ENCODE measurements at regions not wholly inside any gene's neighbourhood (a gene's known extent, or its start where the extent isn't known, plus 50 kb on each side); places are given as distances from the start of the nearest gene placed in this dataset.

DNA sequence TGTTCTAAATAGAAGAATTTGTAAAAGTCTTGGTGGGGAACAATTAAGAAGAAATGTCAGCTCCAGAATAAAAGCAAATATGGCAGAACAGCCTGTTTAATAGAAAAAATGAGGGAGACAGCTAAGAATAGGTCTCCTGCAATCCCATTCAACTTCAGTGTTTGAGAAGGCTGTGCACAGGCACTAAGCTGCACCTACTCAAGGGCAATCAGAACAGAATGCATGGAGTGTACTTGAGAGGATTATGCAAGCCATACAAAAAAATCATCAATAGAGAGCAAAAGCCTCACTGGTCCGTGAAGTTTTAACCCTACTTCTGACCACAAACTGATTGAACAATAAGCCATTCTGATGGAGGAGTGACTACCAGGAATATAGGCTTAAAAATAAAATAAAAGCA, 690.7 kb upstream of the PCDH15 start:
- WGBS, 2 donors, result 59 to 81% methylated on average over 1 of the region's 1 CpG
- H3K36me3 ChIP-seq (ENCODE audit: control insufficient read depth in 4 of 4, insufficient read depth in 4 of 4, low read length in 4 of 4), result no peaks in the 10 kb centered on the region
- peak; percentile 47 for ATAC-seq (ENCODE audit: insufficient read depth, low FRiP score)

DNA sequence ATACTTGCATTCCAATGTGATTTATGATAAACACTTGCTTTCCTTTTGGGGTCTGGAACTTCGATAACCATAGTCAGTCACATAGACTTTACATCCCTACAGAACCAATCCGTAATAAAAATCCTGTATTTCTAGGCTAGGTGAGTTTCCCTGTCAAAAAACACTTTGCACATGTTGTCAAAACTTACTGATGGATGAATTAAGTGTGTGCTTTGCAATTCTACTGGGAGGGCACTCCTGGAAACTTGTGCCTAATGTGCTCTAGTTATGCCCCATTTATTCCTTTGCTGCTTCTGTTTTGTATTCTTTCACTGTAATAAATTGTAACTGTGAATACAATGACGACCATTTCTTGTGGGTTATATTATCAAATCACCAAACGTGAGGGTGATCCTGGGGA, 684.8 kb upstream of the PCDH15 start:
- Histone ChIP-seq H3K9me3 (ENCODE audit: control insufficient read depth in 4 of 4, insufficient read depth in 3 of 4, low read length in 3 of 4) (no peaks in the 10 kb centered on the region), H3K36me3 (ENCODE audit: control insufficient read depth in 4 of 4, insufficient read depth in 4 of 4, low read length in 4 of 4) (no peaks in the 10 kb centered on the region), H3K27me3 (ENCODE audit: control insufficient read depth in 3 of 3, insufficient read depth in 3 of 3, low read length in 2 of 3) (no peaks in the 10 kb centered on the region), H3K27ac (ENCODE audit: low read depth in 1 of 2, low read length in 1 of 2) (no peak overlapping the region), H3K4me1 (ENCODE audit: control insufficient read depth in 5 of 5, insufficient read depth in 5 of 5, low read length in 5 of 5) (no peaks in the 10 kb centered on the region), H3K4me3 (no peak overlapping the region), H3K9ac (ENCODE audit: insufficient read depth in 1 of 2, low read length in 2 of 2) (no peak overlapping the region)
- WGBS, 2 donors, result 74 to 79% methylated on average over 4 of the region's 4 CpGs
- ATAC-seq (ENCODE audit: insufficient read depth, low FRiP score), result no peak
- no peak for DNase-seq
- TF ChIP-seq, protein P1, sequence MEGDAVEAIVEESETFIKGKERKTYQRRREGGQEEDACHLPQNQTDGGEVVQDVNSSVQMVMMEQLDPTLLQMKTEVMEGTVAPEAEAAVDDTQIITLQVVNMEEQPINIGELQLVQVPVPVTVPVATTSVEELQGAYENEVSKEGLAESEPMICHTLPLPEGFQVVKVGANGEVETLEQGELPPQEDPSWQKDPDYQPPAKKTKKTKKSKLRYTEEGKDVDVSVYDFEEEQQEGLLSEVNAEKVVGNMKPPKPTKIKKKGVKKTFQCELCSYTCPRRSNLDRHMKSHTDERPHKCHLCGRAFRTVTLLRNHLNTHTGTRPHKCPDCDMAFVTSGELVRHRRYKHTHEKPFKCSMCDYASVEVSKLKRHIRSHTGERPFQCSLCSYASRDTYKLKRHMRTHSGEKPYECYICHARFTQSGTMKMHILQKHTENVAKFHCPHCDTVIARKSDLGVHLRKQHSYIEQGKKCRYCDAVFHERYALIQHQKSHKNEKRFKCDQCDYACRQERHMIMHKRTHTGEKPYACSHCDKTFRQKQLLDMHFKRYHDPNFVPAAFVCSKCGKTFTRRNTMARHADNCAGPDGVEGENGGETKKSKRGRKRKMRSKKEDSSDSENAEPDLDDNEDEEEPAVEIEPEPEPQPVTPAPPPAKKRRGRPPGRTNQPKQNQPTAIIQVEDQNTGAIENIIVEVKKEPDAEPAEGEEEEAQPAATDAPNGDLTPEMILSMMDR (IDR thresholded peaks at IDR 0.05; ENCODE audit: control extremely low read depth, extremely low read depth), result no peak

More for the DNA sequence above, 690.7 kb upstream of the PCDH15 start:
- Histone ChIP-seq H3K9me3 (ENCODE audit: control insufficient read depth in 4 of 4, insufficient read depth in 3 of 4, low read length in 3 of 4) (no peaks in the 10 kb centered on the region), H3K27ac (ENCODE audit: low read depth in 1 of 2, low read length in 1 of 2) (no peak overlapping the region), H3K4me3 (no peak overlapping the region), H3K9ac (ENCODE audit: insufficient read depth in 1 of 2, low read length in 2 of 2) (no peak overlapping the region), H3K4me1 (ENCODE audit: control insufficient read depth in 5 of 5, insufficient read depth in 5 of 5, low read length in 5 of 5) (no peaks in the 10 kb centered on the region), H3K27me3 (ENCODE audit: control insufficient read depth in 3 of 3, insufficient read depth in 3 of 3, low read length in 2 of 3) (no peaks in the 10 kb centered on the region)
- TF ChIP-seq, protein P1 (IDR thresholded peaks at IDR 0.05; ENCODE audit: control extremely low read depth, extremely low read depth), result no peak
- peak in 2 of 3 donors; percentile 9 to 15 for DNase-seq

DNA sequence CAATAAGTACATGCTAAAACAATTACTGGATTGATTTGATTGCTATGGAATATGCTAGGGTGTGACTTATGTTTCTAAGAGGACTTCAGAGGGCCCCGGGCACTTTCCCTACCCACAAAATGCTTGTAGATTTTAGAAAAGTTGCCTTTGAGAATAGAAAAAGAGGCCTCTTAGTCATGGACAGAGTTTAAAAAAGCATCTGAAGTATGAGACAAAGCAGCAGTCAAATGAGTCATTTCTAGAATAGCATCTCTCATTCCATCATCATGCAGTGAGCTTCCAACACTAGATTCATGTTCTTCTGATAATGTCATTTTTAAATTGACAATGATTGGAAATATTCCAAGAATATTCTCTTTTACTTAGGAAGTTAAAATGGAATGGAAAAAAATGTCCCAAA, 675.1 kb upstream of the PCDH15 start:
- 88 to 92% methylated on average over 1 of the region's 1 CpG for WGBS, 2 donors
- Histone ChIP-seq H3K9ac (ENCODE audit: insufficient read depth in 1 of 2, low read length in 2 of 2) (no peak overlapping the region), H3K4me1 (ENCODE audit: control insufficient read depth in 5 of 5, insufficient read depth in 5 of 5, low read length in 5 of 5) (no peaks in the 10 kb centered on the region), H3K36me3 (ENCODE audit: control insufficient read depth in 4 of 4, insufficient read depth in 4 of 4, low read length in 4 of 4) (no peaks in the 10 kb centered on the region), H3K9me3 (ENCODE audit: control insufficient read depth in 4 of 4, insufficient read depth in 3 of 4, low read length in 3 of 4) (no peaks in the 10 kb centered on the region), H3K27me3 (ENCODE audit: control insufficient read depth in 3 of 3, insufficient read depth in 3 of 3, low read length in 2 of 3) (no peaks in the 10 kb centered on the region), H3K27ac (ENCODE audit: low read depth in 1 of 2, low read length in 1 of 2) (no peak overlapping the region), H3K4me3 (no peak overlapping the region)
- ATAC-seq (ENCODE audit: insufficient read depth, low FRiP score), result no peak
- TF ChIP-seq, protein P1 (IDR thresholded peaks at IDR 0.05; ENCODE audit: control extremely low read depth, extremely low read depth), result no peak
- DNase-seq, result no peak

DNA sequence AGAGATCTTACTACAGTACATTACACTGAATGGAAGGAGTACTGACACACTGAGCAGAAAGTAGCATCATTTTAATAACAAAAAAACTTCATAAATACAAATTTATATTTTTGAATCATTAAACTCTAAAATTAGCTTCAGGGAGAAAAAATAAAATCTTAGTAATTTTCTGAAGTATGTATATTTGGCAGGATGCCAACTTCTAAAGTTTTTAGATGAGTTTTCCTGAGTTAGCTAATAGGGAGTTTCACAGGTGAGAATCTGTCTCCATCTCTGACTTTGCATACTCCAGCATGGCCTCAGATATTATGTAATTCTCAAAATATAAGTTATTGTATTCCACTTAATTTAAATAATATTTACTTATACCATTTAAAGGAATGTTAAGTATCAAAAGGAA, 673.2 kb upstream of the PCDH15 start:
- Histone ChIP-seq H3K36me3 (ENCODE audit: control insufficient read depth in 4 of 4, insufficient read depth in 4 of 4, low read length in 4 of 4) (no peaks in the 10 kb centered on the region), H3K9me3 (ENCODE audit: control insufficient read depth in 4 of 4, insufficient read depth in 3 of 4, low read length in 3 of 4) (no peaks in the 10 kb centered on the region), H3K4me1 (ENCODE audit: control insufficient read depth in 5 of 5, insufficient read depth in 5 of 5, low read length in 5 of 5) (no peaks in the 10 kb centered on the region), H3K9ac (ENCODE audit: insufficient read depth in 1 of 2, low read length in 2 of 2) (no peak overlapping the region), H3K4me3 (no peak overlapping the region), H3K27ac (ENCODE audit: low read depth in 1 of 2, low read length in 1 of 2) (no peak overlapping the region), H3K27me3 (ENCODE audit: control insufficient read depth in 3 of 3, insufficient read depth in 3 of 3, low read length in 2 of 3) (no peaks in the 10 kb centered on the region)
- DNase-seq (no peak), ATAC-seq (ENCODE audit: insufficient read depth, low FRiP score) (no peak)
- TF ChIP-seq, protein P1 (IDR thresholded peaks at IDR 0.05; ENCODE audit: control extremely low read depth, extremely low read depth), result no peak

Measured in lung (tissue), 11 donors.